Heart left ventricle (tissue), 16 donors: ENCODE measurements at regions not wholly inside any gene's neighbourhood (a gene's known extent, or its start where the extent isn't known, plus 50 kb on each side); places are given as distances from the start of the nearest gene placed in this dataset.

ENCODE experiments used
- ATAC-seq, 4 donors: fragments of 200-7000 bp; cut with Tn5 transposase; one replicate each; pipeline ENCODE4 v1.9.1; 2020 to 2022; ENCODE audit warnings: moderate library complexity in 4 of 4, mild to moderate bottlenecking in 3 of 4, moderate number of reproducible peaks in 1 of 4
- DNase-seq, 5 donors: peaks; one replicate each; pipeline ENCODE4 v3.0.0-alpha.2; 2020
- H3K27ac ChIP-seq, 12 donors: fragments of 200-600 bp; sonication (generic) in 4 of 12; one replicate each; pipeline versions ENCODE4 v1.5.0 to v1.8.0; 2016 to 2022; ENCODE audit warnings: mild to moderate bottlenecking in 2 of 12
- H3K27me3 ChIP-seq, 9 donors: fragments of 200-600 bp; sonication (generic) in 2 of 9; one replicate each; pipeline versions ENCODE4 v1.5.1 to v1.8.0; 2016 to 2022; ENCODE audit warnings: mild to moderate bottlenecking in 3 of 9
- H3K36me3 ChIP-seq, 9 donors: fragments of 200-600 bp; sonication (generic) in 2 of 9; one replicate each; pipeline versions ENCODE4 v1.5.0 to v1.8.0; 2018 to 2022; ENCODE audit warnings: mild to moderate bottlenecking in 2 of 9
- H3K4me1 ChIP-seq, 12 donors: fragments of 200-600 bp; sonication (generic) in 4 of 12; one replicate each; pipeline versions ENCODE4 v1.5.0 to v1.8.0; 2016 to 2022; ENCODE audit warnings: mild to moderate bottlenecking in 3 of 12
- H3K4me3 ChIP-seq, 12 donors: fragments of 200-600 bp; sonication (generic) in 4 of 12; one replicate each; pipeline versions ENCODE4 v1.5.0 to v1.8.0; 2017 to 2022; ENCODE audit warnings: mild to moderate bottlenecking in 9 of 12, moderate library complexity in 4 of 12
- H3K9me3 ChIP-seq, 12 donors: fragments of 200-600 bp; sonication (generic) in 4 of 12; one replicate each; pipeline versions ENCODE4 v1.5.0 to v1.8.0; 2016 to 2022; ENCODE audit warnings: mild to moderate bottlenecking in 1 of 12
- POLR2A ChIP-seq, 2 donors: fragments of 450-650 bp; IDR thresholded peaks; one replicate each; pipeline ENCODE4 v1.6.1; 2017; ENCODE audit warnings: antibody characterized with exemption in 2 of 2, mild to moderate bottlenecking in 2 of 2, moderate library complexity in 2 of 2
- WGBS, 4 donors: extraction: QIAGEN DNeasy Blood & Tissue Kit in 2 of 4; methylation state at CpG; one replicate each; pipeline versions ENCODE4 v1.1.5 to v1.1.7; 2013 to 2018; 5-methylcytosine and 5-hydroxymethylcytosine counted together
- intact Hi-C, 10 donors: fragments of 100-400 bp; cut with DNase I; formaldehyde crosslinking; loops; one replicate each; pipeline versions ENCODE4 v1.11.1 to v1.14.2; 2022
- TF ChIP-seq, protein P1 (sequence below), 12 donors: fragments of 200-600 bp; sonication (generic) in 4 of 12; IDR thresholded peaks; one replicate each; pipeline versions ENCODE4 v1.5.0 to v1.8.0; 2018 to 2022; ENCODE audit warnings: antibody characterized with exemption in 12 of 12, mild to moderate bottlenecking in 5 of 12
- donor health status: ischemic (EF 13 %, LVEDD 7.1; RV severe dilation, severe dysfunction).
- donor health status: healthy with polysubstance abuse.
- donor health status: DM: no; HTN: yes; CAD: no.
- donor health status: DM: no; HTN: no; CAD: no.
- donor health status: ischemic (EF 25% LVEDD 6.9; RV normal size, moderate dysfunction).
- donor health status: ischemic (EF 25% LVEDD 5.7; RV mildly dilated, moderate dysfunction).
- donor health status: healthy.
- donor health status: DM: yes; HTN: yes; CAD: no.
- donor health status: ischemic (EF 35%, LVEDD 5.7; RV mildly dilated, moderate dysfunction).
- donor health status: nonischemic (EF 11% LVEDD 7.7; RV severe dilation, severe dysfunction).
- donor health status: DM: yes; HTN: yes; CAD: no.
- donor health status: PGD.
- donor health status: ischemic (EF 29% LVEDD 5.4; RV normal size, mild dysfunction).
- donor health status: nonischemic (EF 23%, LVEDD 6.1; RV moderate dilation, normal function).

DNA sequence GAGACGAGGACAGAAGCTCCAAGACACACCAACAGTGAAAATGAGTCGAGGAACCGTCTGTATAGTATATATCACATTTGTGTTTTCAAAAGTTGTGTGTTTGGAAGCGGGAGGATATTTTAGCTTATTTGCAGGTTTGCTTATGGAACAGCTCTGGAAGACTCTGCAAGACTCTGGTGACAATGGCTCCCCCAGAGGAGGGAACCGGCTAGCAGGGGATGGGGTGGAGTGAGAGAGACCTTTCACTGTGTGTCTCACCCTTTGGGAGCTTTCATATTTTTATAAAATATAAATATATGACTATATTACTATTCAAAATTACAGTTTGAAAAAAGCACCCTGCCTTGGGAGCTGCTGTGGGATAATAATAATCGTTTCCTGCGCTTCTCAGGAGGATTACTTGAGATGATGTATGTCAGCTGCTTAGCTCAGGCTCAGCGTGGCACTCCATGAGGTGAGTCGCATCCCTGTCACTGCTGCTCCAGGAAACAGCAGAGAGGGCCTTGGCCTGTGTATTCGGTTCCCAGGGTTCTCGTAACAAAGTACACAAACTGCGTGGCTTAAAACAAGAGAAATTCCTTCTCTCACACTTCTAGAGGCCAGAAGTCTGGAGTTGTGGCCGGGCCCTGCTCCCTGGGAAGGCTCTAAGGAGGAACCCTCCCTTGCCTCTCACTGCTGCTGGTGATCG, 183.9 kb downstream of the FAM43A start:
- ATAC-seq (no peak), DNase-seq (no peak)
- Histone ChIP-seq H3K4me3 (no peak overlapping the region), H3K4me1 (peaks cover 5 to 63% (median 48%) of the 10 kb centered on the region in 12 donors), H3K27me3 (no peaks in the 10 kb centered on the region), H3K9me3 (peaks cover 0 to 8% (median 0%) of the 10 kb centered on the region in 12 donors), H3K27ac (peak overlapping the region in 7 of 12 donors; percentile 18 to 82 (median 63)), H3K36me3 (no peaks in the 10 kb centered on the region)
- TF ChIP-seq POLR2A (IDR thresholded peaks at IDR 0.05), result no peak
- TF ChIP-seq, protein P1, sequence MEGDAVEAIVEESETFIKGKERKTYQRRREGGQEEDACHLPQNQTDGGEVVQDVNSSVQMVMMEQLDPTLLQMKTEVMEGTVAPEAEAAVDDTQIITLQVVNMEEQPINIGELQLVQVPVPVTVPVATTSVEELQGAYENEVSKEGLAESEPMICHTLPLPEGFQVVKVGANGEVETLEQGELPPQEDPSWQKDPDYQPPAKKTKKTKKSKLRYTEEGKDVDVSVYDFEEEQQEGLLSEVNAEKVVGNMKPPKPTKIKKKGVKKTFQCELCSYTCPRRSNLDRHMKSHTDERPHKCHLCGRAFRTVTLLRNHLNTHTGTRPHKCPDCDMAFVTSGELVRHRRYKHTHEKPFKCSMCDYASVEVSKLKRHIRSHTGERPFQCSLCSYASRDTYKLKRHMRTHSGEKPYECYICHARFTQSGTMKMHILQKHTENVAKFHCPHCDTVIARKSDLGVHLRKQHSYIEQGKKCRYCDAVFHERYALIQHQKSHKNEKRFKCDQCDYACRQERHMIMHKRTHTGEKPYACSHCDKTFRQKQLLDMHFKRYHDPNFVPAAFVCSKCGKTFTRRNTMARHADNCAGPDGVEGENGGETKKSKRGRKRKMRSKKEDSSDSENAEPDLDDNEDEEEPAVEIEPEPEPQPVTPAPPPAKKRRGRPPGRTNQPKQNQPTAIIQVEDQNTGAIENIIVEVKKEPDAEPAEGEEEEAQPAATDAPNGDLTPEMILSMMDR (IDR thresholded peaks at IDR 0.05), result no peak
- intact Hi-C loops, result loop anchor here in 9 of 10 donors (2.0 to 10.0 kb wide), 7 partner anchors 42 to 235 kb away; partner anchors contain the start of gene FAM43A (in 6 of the 9)
- WGBS, 4 donors, result 91 to 94% (median 92%) methylated on average over 14 of the region's 14 CpGs

DNA sequence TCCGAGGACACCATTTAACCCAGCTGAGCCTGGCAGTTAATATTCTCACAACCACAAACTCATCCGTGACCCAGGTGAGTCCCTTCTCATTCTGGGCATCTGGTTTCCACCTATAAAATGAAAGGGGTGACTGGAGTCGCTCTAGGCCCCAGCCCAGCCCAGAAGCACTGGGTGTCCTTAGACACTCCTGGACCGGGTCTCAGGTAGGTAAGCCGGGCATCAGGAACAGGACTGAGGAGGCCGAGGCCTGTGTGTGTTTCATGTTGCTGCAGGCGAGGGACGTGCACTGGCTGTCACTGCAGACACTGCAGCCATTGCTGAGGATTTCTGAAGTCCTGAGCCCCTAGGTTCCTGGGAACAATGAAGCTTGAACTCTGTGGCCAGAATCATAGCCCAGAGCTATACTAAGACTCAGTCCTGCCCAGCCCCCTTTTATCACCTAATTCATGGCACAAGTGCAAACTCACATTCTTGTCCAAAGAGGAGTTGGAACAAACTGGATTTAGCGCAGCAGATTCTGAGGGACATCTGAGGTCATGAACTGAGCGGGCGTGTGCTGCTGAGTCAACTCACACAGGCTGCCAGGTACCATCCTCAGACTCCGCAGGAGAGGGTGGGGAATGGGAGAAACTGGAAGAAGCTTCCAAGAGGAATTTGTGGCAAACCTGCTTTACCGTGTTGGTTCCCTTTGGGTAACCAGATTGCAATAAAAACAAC, 184.9 kb downstream of the FAM43A start:
- no peak for TF ChIP-seq POLR2A (IDR thresholded peaks at IDR 0.05)
- TF ChIP-seq, protein P1 (IDR thresholded peaks at IDR 0.05), result no peak
- DNase-seq, result peak in 4 of 5 donors; percentile 50 to 58 (median 52)
- Histone ChIP-seq H3K4me3 (no peak overlapping the region), H3K4me1 (peaks cover 5 to 54% (median 42%) of the 10 kb centered on the region in 12 donors), H3K9me3 (peaks cover 0 to 8% (median 0%) of the 10 kb centered on the region in 12 donors), H3K27ac (peak overlapping the region; percentile 44 to 82 (median 66)), H3K36me3 (no peaks in the 10 kb centered on the region), H3K27me3 (no peaks in the 10 kb centered on the region)
- WGBS, 4 donors, result 60 to 67% (median 62%) methylated on average over 13 of the region's 13 CpGs
- ATAC-seq, result peak; percentile 67 to 77 (median 77)
- intact Hi-C loops, result loop anchor here in 4 of 10 donors (2.0 to 10.0 kb wide), 4 partner anchors 43 to 234 kb away; partner anchors contain the start of gene FAM43A (in 1 of the 4)

DNA sequence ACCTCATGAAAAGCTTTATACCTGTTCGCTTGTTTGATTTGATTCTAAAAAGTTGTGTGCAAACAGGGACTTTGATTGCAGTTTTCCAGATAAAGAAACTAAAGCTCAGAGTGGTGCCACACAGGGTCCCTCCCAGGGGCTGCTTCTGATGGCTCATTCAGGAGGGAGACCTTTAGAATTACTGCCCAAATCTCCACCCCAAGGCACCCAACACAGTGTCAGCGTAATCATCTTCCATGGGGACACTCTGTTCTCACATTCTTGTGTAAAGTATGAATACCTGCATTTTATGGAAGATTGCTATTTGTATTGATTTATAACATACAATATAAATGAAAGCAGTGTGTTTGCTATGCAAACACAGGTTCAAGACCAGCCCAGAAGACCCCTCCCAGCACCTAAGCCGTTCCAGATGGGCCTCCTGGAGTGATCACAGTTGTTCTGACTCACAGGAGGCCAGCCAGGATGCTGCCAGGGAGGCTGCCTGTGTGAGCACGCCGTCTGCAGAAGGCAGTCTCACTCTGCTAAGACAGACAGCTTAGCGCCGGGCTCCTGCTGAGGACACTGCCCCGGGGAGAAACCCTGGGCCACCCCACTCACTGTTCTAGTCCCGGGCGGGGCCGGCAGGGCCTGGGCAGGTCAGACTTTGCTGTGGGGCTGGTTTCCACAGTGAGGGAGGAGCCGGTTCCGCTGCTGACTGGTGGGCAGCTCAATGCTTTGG, 185.6 kb downstream of the FAM43A start:
- H3K27ac ChIP-seq, result peak overlapping the region in 11 of 12 donors; percentile 44 to 82 (median 70)
- no peaks in the 10 kb centered on the region for H3K27me3 ChIP-seq
- no peak overlapping the region for H3K4me3 ChIP-seq
- H3K36me3 ChIP-seq, result no peaks in the 10 kb centered on the region
- H3K9me3 ChIP-seq, result peaks cover 0 to 8% (median 0%) of the 10 kb centered on the region in 12 donors
- ATAC-seq (peak; percentile 57 to 76 (median 66)), DNase-seq (peak; percentile 50 to 78 (median 73))
- peaks cover 5 to 55% (median 36%) of the 10 kb centered on the region in 12 donors for H3K4me1 ChIP-seq
- intact Hi-C loops, result loop anchor here in 4 of 10 donors (2.0 to 10.0 kb wide), 4 partner anchors 44 to 233 kb away; partner anchors contain the start of gene FAM43A (in 1 of the 4)
- 25 to 42% (median 37%) methylated on average over 13 of the region's 13 CpGs for WGBS, 4 donors
- TF ChIP-seq POLR2A (IDR thresholded peaks at IDR 0.05), result no peak
- TF ChIP-seq, protein P1 (IDR thresholded peaks at IDR 0.05), result no peak
